Osteoblast (primary cell): ENCODE measurements at regions not wholly inside any gene's neighbourhood (a gene's known extent, or its start where the extent isn't known, plus 50 kb on each side); places are given as distances from the start of the nearest gene placed in this dataset.

Experiments used
- DNase-seq: peaks from one replicate; pipeline ENCODE4 v3.0.0; 2011; ENCODE audit warnings: low spot score, mixed read lengths; ENCODE audit not compliant: insufficient read length; ENCODE audit errors: missing footprints
- H2AFZ ChIP-seq: 2 replicates; pipeline ENCODE4 v1.6.0; 2011; ENCODE audit warnings: mild to moderate bottlenecking, low read length
- H3K27ac ChIP-seq: 2 replicates; pipeline ENCODE4 v1.5.1; 2011; ENCODE audit warnings: mild to moderate bottlenecking, low read depth, low read length, moderate library complexity
- H3K27me3 ChIP-seq: 2 replicates; pipeline ENCODE4 v1.6.0; 2012; ENCODE audit warnings: mild to moderate bottlenecking, control low read depth, inconsistent platforms, low read length, moderate library complexity; ENCODE audit not compliant: insufficient read depth
- H3K36me3 ChIP-seq: 2 replicates; pipeline ENCODE4 v1.5.1; 2011; ENCODE audit warnings: mild to moderate bottlenecking, low read length, control low read depth, moderate library complexity; ENCODE audit not compliant: insufficient read depth
- H3K4me1 ChIP-seq: 2 replicates; pipeline ENCODE4 v1.5.1; 2011; ENCODE audit warnings: mild to moderate bottlenecking, low read length, control low read depth, moderate library complexity; ENCODE audit not compliant: insufficient read depth
- H3K4me2 ChIP-seq: 2 replicates; pipeline ENCODE4 v1.6.0; 2011; ENCODE audit warnings: mild to moderate bottlenecking, low read length; ENCODE audit not compliant: insufficient read depth
- H3K4me3 ChIP-seq: fragments of 200-600 bp; sonication (generic); 3 replicates; pipeline ENCODE4 v1.5.1; 2012; ENCODE audit warnings: mild to moderate bottlenecking, low read length, inconsistent platforms; ENCODE audit not compliant: insufficient read depth
- H3K79me2 ChIP-seq: 2 replicates; pipeline ENCODE4 v1.6.0; 2012; ENCODE audit warnings: mild to moderate bottlenecking, low read length, control low read depth, inconsistent platforms; ENCODE audit not compliant: insufficient read depth
- H3K9me3 ChIP-seq: 2 replicates; pipeline ENCODE4 v1.5.1; 2011; ENCODE audit warnings: low read depth, low read length, control low read depth
- H4K20me1 ChIP-seq: 2 replicates; pipeline ENCODE4 v1.6.0; 2012; ENCODE audit warnings: mild to moderate bottlenecking, low read length, control low read depth; ENCODE audit not compliant: insufficient read depth
- CTCF ChIP-seq: IDR thresholded peaks from 2 replicates; pipeline ENCODE4 v1.5.1; 2011; ENCODE audit warnings: mild to moderate bottlenecking, low read depth, low read length, moderate library complexity; ENCODE audit errors: extremely low read depth

- H3K36me3 ChIP-seq = no peaks in the 10 kb centered on the region
- H3K27me3 ChIP-seq = no peaks in the 10 kb centered on the region
- H3K4me3 ChIP-seq = no peak overlapping the region
- no peaks in the 10 kb centered on the region for H3K9me3 ChIP-seq
- no peak for DNase-seq
- H4K20me1 ChIP-seq = no peaks in the 10 kb centered on the region
- no peaks in the 10 kb centered on the region for H3K79me2 ChIP-seq
- no peak overlapping the region for H2AFZ ChIP-seq
- no peak for TF ChIP-seq CTCF
- no peak overlapping the region for H3K27ac ChIP-seq
- no peak overlapping the region for H3K4me2 ChIP-seq
- H3K4me1 ChIP-seq = no peaks in the 10 kb centered on the region
Observed at GRCh38 chr1:30488324-30488913, 235.0 kb downstream of the MATN1 start.

GRCh38 chr1:30487042-30487441, 236.3 kb downstream of the MATN1 start:
- TF ChIP-seq CTCF = no peak
- Histone ChIP-seq H3K4me2 (no peak overlapping the region), H3K36me3 (no peaks in the 10 kb centered on the region), H2AFZ (no peak overlapping the region), H3K27me3 (no peaks in the 10 kb centered on the region), H3K79me2 (no peaks in the 10 kb centered on the region), H3K27ac (no peak overlapping the region), H3K4me3 (no peak overlapping the region), H3K9me3 (peaks cover 4% of the 10 kb centered on the region), H4K20me1 (no peaks in the 10 kb centered on the region), H3K4me1 (no peaks in the 10 kb centered on the region)
- no peak for DNase-seq

GRCh38 chr1:30485072-30485471, 238.3 kb downstream of the MATN1 start:
- Histone ChIP-seq H3K9me3 (peaks cover 8% of the 10 kb centered on the region), H3K79me2 (no peaks in the 10 kb centered on the region), H3K4me1 (no peaks in the 10 kb centered on the region), H3K36me3 (no peaks in the 10 kb centered on the region), H3K4me3 (no peak overlapping the region), H2AFZ (no peak overlapping the region), H4K20me1 (no peaks in the 10 kb centered on the region), H3K27me3 (no peaks in the 10 kb centered on the region), H3K4me2 (no peak overlapping the region), H3K27ac (no peak overlapping the region)
- no peak for TF ChIP-seq CTCF
- no peak for DNase-seq

GRCh38 chr1:30484668-30485067, 238.7 kb downstream of the MATN1 start:
- H3K79me2 ChIP-seq = no peaks in the 10 kb centered on the region
- no peaks in the 10 kb centered on the region for H3K27me3 ChIP-seq
- H3K4me1 ChIP-seq = no peaks in the 10 kb centered on the region
- H2AFZ ChIP-seq = no peak overlapping the region
- H3K4me3 ChIP-seq = no peak overlapping the region
- H3K36me3 ChIP-seq = no peaks in the 10 kb centered on the region
- no peak overlapping the region for H3K4me2 ChIP-seq
- no peaks in the 10 kb centered on the region for H4K20me1 ChIP-seq
- no peak for DNase-seq
- no peak for TF ChIP-seq CTCF
- H3K27ac ChIP-seq = no peak overlapping the region
- peaks cover 8% of the 10 kb centered on the region for H3K9me3 ChIP-seq
